SKM-1 (cell line): ENCODE measurements at regions not wholly inside any gene's neighbourhood (a gene's known extent, or its start where the extent isn't known, plus 50 kb on each side); places are given as distances from the start of the nearest gene placed in this dataset.
"Not testable (repeated sequence)": the region's sequence is repeated elsewhere in the genome, so short reads cannot be mapped to it uniquely, and the experiment has no call there.

Source experiments
- DNase-seq: peaks from one replicate; lab custom pipeline; 2025; ENCODE audit not compliant: unreplicated experiment; lab: John Stamatoyannopoulos, UW

DNA sequence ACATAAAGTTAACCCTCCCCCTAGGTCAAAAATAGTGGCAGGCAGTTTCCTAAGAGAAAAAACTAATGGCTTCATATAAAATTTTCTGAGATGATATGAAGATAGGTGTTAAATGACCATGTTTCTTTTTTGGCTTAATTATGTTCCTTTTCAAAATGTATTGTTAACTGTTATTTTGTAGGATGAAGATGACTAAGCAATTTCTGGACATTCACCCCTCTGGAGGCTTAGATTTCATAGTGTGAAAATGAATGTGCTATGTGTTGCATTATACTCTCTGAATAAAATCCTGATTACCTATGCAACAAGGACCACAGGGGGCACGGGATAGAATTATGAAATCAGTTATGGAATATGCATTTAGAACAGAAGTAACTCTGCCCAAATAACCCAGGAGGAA is 233.5 kb downstream of the MRPS30 start:
- no peak for DNase-seq

DNA sequence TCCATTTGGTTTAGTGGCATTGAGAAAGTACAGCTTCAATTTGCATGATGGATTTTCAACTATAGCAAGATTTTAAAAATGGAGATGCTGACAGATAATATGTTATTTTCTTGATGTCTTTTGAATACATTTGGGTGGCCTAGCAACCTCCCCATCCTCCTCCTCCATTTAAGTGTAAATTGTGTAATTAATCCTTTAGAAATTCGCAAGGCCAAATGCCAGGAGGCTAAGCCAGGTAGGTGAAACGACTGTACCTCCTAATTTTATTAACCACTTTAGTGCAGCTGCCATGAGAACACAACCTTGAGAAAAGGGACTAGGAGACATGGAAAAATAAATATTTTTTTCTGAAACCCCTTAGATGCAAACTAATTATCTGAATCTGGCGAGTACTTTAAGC is 248.8 kb downstream of the MRPS30 start:
- no peak for DNase-seq

DNA sequence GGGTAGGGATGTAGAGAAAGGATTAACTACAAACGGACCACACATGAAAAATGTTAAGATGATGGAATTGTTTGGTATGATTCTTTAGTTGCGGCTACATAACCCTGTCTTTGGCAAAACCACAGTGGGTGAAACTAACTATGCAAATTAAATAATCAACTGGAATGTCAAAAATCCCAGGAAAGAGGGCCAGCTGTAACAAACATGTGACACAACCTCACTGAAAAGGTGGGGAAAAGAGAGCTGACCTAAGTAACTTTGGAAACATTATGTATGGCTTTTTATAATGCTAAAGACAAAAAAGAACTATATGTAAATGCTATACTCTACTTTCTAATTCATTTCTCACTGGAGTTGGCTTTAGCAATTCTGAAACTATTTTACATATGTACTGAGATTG is 252.0 kb downstream of the MRPS30 start:
- no peak for DNase-seq

DNA sequence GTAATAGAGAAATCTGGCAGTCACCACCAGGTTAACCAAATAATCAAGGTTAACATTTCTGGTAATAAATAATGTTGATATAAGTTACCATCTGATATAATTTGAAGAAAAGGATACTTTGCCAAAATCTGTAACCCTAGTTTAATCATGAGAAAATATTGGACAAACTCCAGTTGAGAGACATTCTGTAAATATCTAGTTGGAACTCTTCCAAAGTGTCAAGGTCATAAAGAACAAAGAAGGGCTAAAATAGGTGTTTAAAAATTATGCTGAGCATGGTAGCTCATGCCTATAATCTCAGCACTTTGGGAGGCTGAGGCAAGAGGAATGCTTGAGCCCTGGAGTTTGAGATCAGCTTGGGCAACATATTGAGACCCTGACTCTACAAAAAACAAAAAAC is 253.3 kb downstream of the MRPS30 start:
- no peak for DNase-seq

DNA sequence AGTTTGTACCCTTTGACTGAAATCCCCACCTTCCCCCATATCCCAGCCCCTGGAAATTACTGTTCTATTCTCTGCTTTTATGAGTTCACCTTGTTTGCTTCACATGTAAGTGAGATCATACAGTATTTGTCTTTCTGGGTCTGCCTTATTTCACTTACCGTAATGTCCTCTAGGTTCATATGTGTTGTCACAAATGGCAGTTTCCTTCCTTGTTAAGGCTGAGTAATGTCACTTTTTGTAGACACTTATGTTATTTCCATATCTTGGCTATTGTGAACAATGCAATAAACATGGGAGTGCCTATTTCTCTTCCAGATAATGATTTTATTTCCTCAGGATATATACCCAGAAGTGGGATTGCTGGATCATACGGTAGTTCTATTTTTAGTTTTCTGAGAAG is 272.3 kb downstream of the MRPS30 start:
- DNase-seq, result no peak

DNA sequence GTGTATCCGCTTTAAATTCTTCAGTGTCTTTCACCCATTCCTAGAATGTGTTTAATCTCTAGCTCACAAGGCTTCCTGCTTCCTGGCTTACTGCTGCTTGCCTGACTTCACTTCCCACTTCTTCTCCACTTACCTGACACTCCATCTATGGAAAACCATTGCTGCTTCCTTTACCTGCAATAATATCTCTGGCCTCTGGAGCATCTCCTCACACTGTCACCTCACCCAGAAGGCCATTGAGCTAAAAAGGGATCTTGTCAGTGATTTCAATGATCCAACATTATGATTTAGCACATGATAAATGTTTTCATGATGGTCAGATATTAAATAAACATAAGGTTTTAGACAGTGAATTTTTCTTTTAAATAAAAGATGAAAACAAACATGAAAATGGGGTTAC is 281.1 kb downstream of the MRPS30 start:
- no peak for DNase-seq

DNA sequence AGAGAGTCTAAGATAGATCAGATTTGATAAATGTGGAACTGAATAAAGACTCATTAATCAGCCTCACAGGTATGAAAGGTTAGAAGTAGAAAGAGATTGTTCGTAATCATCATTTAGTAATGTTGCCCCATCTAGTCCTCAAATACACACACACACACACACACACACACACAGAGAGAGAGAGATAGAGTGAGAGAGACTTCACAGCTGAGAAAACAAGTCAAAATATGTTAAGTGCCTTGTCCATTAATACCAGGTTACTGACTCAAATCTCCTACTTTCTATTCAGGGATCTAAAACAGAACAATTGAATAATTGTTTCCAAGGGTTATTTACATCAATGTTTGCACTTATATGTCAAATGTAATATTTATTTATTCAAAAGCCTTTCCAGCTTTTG is 284.6 kb downstream of the MRPS30 start:
- DNase-seq, result no peak

DNA sequence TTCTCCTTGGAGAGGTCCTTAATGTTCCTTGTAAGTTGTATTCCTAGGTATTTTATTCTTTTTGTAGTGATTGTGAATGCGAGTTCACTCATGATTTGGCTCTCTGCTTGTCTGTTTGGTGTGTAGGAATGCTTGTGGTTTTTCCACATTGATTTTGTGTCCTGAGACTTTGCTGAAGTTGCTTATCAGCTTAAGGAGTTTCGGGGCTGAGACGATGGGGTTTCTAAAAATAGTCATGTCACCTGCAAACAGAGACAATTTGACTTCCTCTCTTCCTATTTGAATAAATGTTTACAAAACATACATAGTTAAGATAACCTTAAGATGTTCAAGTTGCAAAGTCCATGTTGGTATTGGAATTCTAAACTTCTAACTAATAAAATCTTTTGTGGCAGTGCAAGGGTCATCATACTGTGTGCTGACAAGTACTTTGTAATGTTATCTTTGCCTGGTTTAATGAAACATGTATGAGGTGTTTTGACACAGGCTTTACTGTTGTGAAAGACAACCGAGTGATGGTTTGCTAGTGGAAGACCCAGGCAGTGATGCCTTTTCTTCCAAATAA is 286.2 kb downstream of the MRPS30 start:
- DNase-seq, result no peak

DNA sequence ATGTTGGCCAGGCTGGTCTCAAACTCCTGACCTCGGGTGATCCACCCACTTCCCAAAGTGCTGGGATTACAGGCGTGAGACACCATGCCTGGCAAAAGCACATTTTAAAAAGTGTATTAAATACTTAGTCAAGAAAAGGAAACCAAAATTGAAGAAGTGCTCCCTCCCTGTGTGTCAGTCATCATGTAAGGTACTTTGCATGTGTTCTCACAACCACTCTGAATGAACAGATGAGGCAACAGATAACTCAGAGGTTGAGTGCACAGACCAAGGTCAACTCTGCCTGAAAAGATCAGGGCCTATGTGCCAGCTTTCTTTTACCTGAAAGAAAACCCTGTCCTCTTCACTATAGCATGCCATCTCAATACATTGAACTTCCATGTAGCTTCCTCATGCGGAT is 289.7 kb downstream of the MRPS30 start:
- DNase-seq, result no peak

DNA sequence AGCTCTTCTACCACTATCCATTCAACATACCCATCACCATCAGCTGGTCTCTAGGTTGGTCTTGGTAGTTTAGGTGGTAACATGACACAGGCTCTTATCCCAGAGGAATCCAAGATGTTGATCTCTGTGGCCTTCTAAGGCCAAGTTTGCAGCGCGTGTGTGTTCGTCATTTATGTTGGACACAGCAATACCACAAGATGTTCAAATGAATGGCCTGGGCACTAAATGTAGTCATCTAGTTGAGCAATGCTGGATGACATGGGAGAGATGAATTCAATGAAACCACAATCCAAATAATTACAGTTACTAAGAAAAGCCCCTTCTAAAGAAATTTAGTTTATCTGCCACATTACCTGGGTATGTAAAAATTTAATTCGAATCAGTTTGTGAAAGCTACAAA is 292.4 kb downstream of the MRPS30 start:
- DNase-seq, result no peak

DNA sequence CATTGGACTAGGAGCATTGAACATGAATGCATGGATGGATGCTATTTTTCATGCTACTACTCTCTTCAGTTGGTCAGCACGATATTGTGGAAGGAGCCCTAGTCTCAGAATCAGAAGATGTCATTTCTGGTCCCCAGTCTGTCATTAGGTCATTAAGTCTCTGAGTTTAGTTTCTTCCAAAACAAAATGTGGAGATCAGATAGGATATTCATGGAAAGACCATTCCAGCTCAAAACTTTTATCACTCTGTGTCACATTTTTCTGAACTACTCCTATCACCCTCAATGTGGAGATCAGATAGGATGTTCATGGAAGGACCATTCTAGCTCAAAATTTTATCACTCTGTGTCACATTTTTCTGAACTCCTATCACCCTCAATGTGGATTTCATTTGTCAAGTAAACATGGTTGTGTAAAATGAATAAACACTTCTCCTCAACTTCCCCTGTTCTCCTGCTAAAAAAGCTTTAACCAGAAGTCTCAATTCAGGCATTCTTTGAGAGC is 296.8 kb downstream of the MRPS30 start:
- no peak for DNase-seq

DNA sequence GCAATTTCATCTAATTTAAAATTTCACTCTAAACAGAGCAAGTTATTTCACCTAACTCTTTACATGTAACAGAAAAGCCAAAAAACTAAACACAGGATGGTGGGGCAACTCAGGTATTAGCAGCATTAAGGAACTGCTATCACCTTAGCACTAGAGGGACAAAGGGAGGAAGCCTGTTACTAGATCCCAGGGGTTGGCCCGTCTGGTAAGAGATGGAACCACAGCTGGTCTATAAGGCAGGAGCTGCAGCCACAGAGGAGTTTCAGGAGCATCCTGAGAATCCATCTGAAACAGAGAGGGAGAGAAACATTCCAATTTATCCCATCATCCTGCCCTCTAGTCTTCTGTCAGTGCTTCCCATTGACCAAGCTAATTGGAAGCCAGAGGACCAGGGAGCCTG is 300.3 kb downstream of the MRPS30 start:
- no peak for DNase-seq

DNA sequence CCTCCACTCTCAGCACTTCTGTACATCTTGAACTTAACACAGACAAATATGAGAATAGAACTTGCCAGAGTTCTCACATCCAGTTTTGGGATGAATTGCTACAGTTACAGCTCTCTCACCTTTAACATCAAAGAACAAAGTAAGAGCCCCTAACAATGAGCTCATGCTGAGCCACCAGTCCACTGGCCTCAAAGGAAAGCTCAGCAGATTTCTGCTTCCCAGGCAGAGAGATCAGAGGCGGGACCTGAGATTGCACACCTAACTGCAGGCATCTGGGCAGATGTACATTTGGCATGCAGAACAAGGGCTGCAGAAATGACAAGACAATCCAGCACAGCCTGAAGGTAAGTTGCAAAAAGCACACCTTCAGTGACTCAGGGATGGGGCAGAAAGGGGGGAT is 300.9 kb downstream of the MRPS30 start:
- no peak for DNase-seq

DNA sequence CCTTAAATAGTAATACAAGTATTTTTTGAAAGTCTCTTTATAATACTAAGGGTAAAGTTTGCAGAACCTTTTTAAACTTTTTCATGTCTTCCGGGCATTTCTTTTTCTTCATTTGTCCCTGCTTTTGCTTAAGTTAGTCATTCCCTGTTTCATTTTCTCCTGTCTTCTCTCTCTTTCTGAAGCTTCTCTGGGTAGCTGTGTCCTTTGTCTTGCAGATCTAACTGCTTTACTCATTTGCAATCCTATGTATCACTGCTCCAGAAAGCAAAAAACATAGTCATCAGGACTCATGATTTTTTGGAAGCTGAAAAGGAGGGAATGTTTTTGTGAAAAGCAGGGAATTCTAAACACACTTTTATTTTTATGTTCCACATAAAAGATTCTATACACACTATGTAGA is 301.7 kb downstream of the MRPS30 start:
- no peak for DNase-seq

DNA sequence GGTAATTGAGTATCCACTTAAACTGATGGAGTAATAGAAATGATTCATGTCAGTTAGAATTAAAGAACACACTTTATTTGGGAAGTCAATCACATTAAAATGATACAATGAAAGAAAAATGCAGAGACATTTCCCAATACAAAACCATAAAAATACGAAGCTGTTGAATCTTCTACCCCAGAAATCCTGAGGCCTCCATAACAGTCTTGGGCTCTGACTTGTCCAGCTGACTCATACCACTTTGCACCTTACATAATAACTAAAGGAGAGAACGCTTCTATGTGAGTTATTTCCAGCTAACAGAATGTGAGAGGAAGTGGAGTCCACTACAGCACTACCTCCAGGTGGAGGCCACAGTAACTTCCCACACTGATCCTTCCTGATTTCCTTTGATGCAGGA is 305.0 kb downstream of the MRPS30 start:
- no peak for DNase-seq

DNA sequence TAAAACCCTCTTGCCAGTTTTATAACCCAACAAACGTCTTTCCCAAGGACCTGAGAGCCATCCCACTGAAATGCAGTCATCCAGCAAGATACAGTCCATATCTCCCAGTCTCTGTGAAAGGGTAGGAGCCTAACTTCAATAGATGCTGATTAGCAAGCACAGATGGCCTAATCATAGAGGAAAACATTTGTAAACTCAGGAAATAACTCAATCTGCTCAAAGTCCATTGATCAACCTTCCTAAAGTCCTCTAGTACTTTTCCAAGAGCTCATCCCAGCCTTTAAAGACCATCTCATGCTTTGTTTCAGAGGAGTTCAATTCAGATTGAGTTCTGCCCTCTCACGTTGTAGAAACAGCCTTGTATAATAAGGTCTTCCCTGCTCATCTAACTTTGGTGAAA is 324.2 kb downstream of the MRPS30 start:
- DNase-seq, result no peak

DNA sequence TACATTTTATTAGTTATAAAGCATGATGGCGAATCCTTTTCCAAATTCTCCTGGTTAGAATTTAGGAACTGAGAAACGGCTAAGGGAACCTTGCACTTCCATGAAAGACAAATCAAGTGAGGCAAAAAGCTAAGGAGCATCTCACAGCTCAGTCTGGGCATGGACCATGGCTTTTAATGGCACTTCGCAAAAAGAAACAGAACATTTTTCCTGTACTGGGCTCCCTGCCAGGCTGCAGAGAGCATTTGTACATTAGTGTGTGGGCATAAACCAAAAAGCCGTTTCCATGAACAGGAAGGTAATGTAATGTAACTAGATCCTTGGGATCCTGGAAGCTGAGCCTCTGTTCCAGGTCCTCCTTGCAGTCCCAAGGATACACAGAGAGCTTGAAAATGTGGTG is 354.2 kb downstream of the MRPS30 start:
- no peak for DNase-seq

DNA sequence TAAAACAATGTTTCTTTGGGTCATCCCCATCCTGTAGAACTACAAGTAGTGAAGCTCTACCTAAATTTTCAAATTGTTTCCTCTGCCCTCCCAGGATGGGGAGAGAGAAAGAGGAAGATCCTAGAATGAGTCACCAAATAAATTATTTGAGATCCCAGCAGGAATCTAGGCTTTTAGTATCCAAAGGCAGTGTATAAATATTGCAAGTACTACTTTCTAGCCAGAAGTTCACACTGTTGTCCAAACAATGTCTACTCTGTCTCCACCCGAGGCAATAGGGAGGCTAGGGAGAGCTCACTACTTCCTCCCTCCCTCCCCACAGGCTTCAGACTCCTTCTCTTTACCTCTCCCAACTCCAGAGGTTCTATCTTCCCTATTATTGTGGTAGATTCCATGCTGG is 362.8 kb downstream of the MRPS30 start:
- DNase-seq, result no peak

DNA sequence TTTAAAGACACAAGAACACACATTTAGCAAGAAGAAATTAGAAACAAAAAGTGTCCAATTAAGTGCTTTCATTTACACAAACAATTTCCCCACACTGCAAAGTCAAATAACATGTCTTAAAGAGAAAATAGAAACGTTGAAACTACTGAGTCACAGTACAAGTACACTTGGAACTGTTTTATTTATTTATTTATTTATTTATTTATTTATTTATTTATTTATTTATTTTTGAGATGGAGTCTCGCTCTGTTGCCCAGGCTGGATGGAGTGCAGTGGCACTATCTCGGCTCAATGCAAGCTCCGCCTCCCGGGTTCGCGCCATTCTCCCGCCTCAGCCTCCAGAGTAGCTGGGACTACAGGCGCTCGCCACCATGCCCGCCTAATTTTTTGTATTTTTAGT is 363.9 kb downstream of the MRPS30 start:
- DNase-seq, result not testable (repeated sequence)

DNA sequence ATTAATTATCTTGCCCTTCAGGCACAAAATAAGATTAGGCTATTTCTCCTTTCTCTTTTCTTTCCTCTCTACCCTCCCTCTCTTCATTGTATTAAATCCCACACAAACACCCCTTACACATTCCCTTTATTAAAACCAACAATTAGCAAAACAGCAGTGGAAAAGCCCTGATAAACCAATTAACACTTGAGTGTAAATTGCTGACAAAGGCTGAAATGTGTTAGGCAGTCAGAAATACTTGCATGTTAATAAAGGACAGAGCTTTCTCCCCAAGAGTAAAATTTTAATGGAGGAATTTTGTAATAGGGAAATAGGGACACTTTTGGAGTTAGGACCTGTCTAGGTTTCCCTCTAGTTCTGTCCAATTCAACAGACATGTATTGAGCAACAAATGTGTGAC is 370.9 kb downstream of the MRPS30 start:
- no peak for DNase-seq

DNA sequence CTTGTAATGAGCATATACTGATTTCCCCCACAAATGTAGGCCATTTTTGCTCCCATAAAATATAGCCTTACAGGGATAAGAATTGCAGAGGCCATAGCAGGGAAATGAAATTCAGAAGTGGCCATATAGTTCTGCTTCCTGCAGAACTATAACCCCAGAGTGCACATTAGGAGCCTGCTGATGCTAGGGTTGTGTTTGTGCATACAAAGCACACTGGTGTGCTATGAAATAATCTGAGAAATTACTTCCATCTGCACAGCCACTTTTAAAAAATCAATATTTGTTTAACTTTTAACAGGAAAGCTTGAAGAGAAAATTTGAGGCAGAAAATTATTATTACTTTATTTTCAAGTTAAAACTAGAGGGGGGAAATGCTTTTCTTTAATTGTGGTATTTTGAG is 380.3 kb downstream of the MRPS30 start:
- DNase-seq, result no peak

DNA sequence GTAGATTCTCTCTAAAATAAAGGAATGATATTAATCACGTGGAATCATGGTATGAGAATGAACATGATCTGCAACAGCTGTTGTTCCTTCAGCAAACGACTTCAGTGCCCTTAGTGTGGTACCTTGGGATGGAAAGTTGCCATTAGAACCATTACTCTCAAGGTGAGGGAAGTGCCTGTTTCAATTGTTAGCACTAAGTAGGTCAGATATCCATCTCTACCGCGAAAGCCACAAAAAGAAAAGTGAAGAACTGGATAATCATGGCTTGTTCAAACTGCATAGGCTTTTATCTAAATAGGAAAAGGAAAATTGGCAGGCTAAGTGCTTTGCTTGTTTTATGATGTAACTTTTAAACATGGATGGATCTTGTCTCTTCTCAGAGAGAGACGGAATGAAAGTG is 380.7 kb downstream of the MRPS30 start:
- DNase-seq, result no peak

DNA sequence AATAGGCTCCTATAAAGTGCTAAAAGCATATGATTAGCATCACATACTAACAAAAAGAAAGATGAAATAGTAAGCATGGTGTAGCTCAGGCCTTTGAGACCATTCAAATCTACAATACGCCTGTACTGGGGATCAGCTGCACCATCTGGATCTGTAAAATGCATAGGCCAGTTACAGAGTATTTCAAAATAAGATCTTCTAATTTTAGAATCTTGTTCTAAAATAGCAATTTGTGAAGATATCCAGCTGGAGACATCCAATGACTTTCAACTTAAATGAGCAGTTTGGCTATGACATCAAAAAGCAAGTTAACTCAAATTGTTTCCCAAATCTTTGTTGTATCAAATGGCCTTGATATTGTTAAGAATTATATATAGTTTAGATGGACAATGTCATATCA is 386.3 kb downstream of the MRPS30 start:
- DNase-seq, result no peak
